ENCODE measurements at regions not wholly inside any gene's neighbourhood (a gene's known extent, or its start where the extent isn't known, plus 50 kb on each side); places are given as distances from the start of the nearest gene placed in this dataset.
A peak's percentile ranks its signal among the peaks of the same experiment; 100 is the strongest.
"Not testable (repeated sequence)": the region's sequence is repeated elsewhere in the genome, so short reads cannot be mapped to it uniquely, and the experiment has no call there.

DNA sequence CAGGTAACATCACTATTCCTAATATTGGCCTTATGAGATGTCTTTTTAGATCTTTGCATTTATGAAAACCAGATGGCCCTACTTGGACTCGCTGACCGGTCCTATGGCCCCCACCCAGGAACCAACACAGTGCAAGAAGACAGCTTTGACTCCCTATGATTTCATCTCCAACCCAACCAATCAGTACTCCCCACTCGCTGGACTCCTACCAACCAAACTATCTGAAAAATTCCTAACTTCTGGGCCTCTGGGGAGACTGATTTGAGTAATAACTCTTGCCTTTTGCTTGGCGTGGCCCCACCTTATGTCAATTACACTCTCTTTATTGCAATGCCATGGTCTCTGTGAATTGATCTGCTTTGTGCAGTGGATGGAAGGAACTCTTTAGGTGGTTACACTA is 828.9 kb downstream of the CDH11 start:
- DNase-seq (no peak), ATAC-seq (no peak)
- Mint-ChIP-seq H3K4me3 (no peak overlapping the region), H3K9me3 (peaks cover 14 to 66% (median 19%) of the 10 kb centered on the region in 9 donors), H3K27me3 (no peaks in the 10 kb centered on the region), H3K27ac (no peak overlapping the region), H3K36me3 (peaks cover 0 to 6% (median 0%) of the 10 kb centered on the region in 3 donors), H3K4me1 (peaks cover 0 to 2% (median 0%) of the 10 kb centered on the region in 4 donors)
- POLR2A ChIA-PET = no interaction called here

DNA sequence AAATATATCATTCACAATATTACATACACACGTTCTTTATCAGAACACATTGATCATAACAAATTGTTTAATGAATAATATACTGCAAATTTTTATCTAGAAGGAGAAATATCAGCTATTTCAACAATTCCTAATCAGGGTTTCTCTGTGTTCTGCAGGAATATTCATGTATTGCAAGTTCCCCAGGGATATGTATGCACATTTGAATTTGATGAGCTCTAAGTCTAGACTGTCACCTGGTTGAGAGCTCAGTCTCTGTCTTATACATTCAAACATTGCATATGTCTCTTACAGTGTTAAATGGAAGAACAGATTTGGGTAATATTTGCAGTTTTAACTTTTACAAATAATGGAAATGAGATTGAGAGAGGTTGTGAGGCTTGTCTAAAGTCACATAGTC is 829.7 kb downstream of the CDH11 start:
- POLR2A ChIA-PET = no interaction called here
- H3K4me3 Mint-ChIP-seq = no peak overlapping the region
- H3K27me3 Mint-ChIP-seq = no peaks in the 10 kb centered on the region
- ATAC-seq (no peak), DNase-seq (no peak)
- no peak overlapping the region for H3K27ac Mint-ChIP-seq
- H3K9me3 Mint-ChIP-seq = peaks cover 12 to 60% (median 20%) of the 10 kb centered on the region in 9 donors
- peaks cover 0 to 6% (median 0%) of the 10 kb centered on the region in 3 donors for H3K36me3 Mint-ChIP-seq
- peaks cover 0 to 2% (median 0%) of the 10 kb centered on the region in 4 donors for H3K4me1 Mint-ChIP-seq

DNA sequence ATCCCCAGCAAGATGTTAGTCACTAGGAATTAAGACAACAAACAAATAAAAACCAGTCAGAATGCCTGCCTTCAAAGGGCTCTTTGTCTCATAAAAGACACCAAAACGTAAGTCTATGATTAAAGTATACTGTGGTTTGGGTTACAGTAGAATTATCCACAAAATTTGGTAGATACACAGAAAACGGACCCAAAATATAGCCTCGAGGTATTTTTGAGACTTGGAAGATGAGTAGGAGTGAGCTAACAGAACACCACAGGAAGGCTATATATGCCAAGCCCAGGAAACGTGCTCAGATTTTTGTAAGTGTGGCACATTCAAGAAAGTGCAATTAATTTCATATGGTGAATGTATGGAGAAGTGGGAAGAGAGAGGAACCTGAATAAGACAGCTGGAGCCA is 831.4 kb downstream of the CDH11 start:
- peaks cover 0 to 6% (median 0%) of the 10 kb centered on the region in 3 donors for H3K36me3 Mint-ChIP-seq
- ATAC-seq = no peak
- POLR2A ChIA-PET = no interaction called here

DNA sequence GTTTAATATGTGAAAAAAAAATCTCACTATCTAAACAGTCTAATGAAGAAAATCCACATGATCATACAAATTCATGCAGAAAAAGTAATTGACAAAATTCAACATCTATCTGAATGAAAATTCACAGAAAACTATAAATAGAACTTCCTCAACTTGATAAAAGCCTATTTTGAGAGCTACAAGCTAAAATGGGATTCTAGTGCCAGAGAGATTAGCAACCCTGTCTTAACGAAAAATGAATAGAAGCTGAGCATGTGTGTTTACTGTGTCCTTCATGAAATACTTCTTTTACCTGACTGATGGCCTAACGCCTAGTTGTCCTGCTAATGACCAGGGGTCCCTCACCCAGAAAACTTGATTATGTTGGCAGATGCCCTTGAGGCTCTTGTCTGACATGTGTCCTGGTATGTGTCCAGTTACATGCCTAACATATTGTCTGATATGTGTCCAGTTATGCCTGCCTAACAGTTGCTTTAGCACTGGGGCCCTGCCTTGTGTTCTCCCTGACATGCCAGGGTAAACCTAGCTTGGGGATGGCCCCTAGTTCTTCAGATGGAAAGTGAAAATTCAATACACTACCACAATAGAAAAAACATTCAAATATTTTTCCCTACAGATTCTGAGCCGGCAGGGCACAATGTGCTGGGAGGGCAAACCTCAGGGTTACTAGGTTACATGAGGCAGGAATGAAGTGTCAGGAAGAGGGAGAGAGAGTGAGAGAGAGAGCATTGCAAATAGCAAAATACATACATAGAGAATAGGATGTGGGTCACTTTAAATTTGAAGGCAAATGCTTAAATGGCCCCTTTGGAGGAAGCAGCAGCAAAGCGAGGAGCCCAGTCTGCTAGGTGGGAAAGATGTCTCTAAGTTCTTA is 834.0 kb downstream of the CDH11 start:
- Mint-ChIP-seq H3K4me3 (no peak overlapping the region), H3K27ac (peak overlapping the region in 1 of 10 donors; percentile 3), H3K4me1 (peaks cover 0 to 2% (median 0%) of the 10 kb centered on the region in 4 donors), H3K9me3 (peaks cover 7 to 32% (median 13%) of the 10 kb centered on the region in 9 donors), H3K36me3 (no peaks in the 10 kb centered on the region), H3K27me3 (no peaks in the 10 kb centered on the region)
- no peak for DNase-seq
- POLR2A ChIA-PET = no interaction called here
- no peak for ATAC-seq

More for the DNA sequence above, 831.4 kb downstream of the CDH11 start:
- Mint-ChIP-seq H3K27me3 (no peaks in the 10 kb centered on the region), H3K4me3 (no peak overlapping the region), H3K27ac (no peak overlapping the region), H3K9me3 (peaks cover 9 to 48% (median 20%) of the 10 kb centered on the region in 9 donors), H3K4me1 (peaks cover 0 to 2% (median 0%) of the 10 kb centered on the region in 4 donors)
- no peak for DNase-seq

DNA sequence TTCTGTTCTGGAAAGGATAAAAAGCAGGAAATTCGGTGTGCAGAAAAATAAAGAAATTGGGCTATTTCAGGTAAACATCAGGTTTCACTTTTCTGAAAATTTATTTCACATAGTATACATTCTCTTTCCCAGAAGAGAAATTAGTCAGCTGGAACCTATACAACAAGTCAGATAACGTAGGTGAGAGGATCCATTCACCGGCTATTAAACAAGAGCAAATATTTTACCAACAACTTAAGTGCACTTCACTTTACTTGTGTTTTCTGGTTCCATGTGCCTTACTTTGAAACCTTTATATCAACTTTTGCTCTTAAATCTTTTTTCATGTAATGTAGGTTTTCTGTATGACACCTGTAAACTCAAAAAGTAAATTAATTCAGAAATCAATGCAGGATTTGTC is 839.7 kb downstream of the CDH11 start:
- no peak for DNase-seq
- POLR2A ChIA-PET = no interaction called here
- H3K27ac Mint-ChIP-seq = no peak overlapping the region
- no peaks in the 10 kb centered on the region for H3K27me3 Mint-ChIP-seq
- H3K4me1 Mint-ChIP-seq = no peaks in the 10 kb centered on the region
- H3K9me3 Mint-ChIP-seq = peaks cover 3 to 41% (median 16%) of the 10 kb centered on the region in 9 donors
- no peak overlapping the region for H3K4me3 Mint-ChIP-seq
- ATAC-seq = no peak
- H3K36me3 Mint-ChIP-seq = peaks cover 0 to 4% (median 0%) of the 10 kb centered on the region in 3 donors

DNA sequence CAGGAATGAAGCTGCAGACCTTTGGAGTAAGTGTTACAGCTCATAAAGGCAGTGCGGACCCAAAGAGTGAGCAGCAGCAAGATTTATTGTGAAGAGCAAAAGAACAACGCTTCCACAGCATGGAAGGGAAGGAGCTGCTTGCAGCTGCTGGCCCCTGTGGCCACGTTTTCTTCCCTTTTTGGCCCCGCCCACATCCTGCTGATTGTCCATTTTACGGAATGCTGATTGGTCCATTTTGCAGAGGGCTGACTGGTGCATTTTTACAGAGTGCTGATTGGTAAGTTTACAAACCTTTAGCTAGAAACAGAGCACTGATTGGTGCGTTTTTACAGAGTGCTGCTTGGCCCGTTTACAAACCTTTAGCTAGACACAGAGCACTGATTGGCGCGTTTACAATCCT is 841.5 kb downstream of the CDH11 start:
- ATAC-seq (no peak), DNase-seq (no peak)
- peaks cover 6 to 41% (median 20%) of the 10 kb centered on the region in 9 donors for H3K9me3 Mint-ChIP-seq
- POLR2A ChIA-PET = no interaction called here
- H3K4me1 Mint-ChIP-seq = no peaks in the 10 kb centered on the region
- H3K27ac Mint-ChIP-seq = no peak overlapping the region
- H3K27me3 Mint-ChIP-seq = no peaks in the 10 kb centered on the region
- no peak overlapping the region for H3K4me3 Mint-ChIP-seq
- peaks cover 0 to 4% (median 0%) of the 10 kb centered on the region in 3 donors for H3K36me3 Mint-ChIP-seq

DNA sequence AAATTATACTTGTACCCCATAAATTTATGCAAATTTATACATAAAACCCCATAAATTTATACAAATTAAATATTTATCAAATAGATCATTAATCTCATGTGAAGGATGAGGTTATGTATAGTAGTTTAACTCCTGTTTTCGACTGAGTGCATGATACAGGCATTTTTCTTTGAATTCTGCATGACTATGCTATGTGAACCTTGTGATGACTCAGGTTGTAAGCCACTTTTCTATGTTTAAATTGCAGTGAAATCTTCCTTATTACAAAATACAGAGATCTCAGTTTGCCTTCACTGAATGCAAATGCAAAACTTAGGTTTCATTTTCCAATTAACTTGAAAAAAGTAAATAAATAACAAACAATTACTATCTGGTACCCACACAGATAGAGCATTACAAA is 843.7 kb downstream of the CDH11 start:
- peaks cover 6 to 41% (median 16%) of the 10 kb centered on the region in 9 donors for H3K9me3 Mint-ChIP-seq
- peaks cover 0 to 4% (median 0%) of the 10 kb centered on the region in 3 donors for H3K36me3 Mint-ChIP-seq
- no peak for DNase-seq
- H3K27me3 Mint-ChIP-seq = no peaks in the 10 kb centered on the region
- POLR2A ChIA-PET = no interaction called here
- H3K4me3 Mint-ChIP-seq = no peak overlapping the region
- H3K4me1 Mint-ChIP-seq = no peaks in the 10 kb centered on the region
- H3K27ac Mint-ChIP-seq = no peak overlapping the region
- no peak for ATAC-seq

DNA sequence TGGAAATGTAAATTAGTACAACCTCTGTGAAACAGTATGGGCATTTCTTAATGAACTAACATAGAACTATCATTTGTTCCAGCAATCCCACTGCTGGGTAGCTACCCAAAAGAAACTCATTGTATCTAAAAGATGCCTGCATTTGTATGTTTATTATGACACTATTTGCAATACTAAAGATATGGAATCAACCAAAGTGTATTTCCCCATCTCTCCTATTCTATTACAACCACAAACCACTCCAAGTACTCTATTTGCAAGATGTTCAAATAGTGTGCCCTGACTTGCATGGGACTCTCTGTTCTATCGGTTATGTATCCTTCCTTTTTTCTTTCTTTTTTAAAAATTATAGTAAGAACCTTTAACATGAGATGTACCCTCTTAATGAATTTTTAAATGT is 845.2 kb downstream of the CDH11 start:
- ATAC-seq = no peak
- POLR2A ChIA-PET = no interaction called here
- Mint-ChIP-seq H3K4me3 (no peak overlapping the region), H3K27me3 (no peaks in the 10 kb centered on the region), H3K27ac (no peak overlapping the region), H3K4me1 (no peaks in the 10 kb centered on the region), H3K9me3 (peaks cover 6 to 42% (median 21%) of the 10 kb centered on the region in 9 donors), H3K36me3 (peaks cover 0 to 4% (median 0%) of the 10 kb centered on the region in 3 donors)
- DNase-seq = no peak

DNA sequence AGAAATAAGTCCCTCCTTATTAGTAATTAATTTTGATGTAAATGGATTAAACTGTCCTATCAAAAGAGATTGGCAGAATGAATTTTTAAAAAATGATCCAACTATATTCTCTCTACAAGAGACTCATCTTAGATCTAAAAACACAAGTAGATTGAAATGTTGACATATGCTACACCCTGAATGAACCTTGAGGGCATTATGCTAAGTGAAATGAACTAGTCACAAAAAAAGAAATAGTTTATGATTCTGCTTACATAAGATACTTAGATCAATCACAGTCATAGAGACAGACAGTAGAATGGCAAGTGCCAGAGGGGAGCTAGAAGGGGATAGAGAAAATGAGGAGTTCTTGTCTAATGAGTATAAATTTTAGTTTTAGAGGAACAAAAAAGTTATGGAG is 849.8 kb downstream of the CDH11 start:
- Mint-ChIP-seq H3K4me3 (no peak overlapping the region), H3K4me1 (no peaks in the 10 kb centered on the region), H3K27ac (no peak overlapping the region), H3K9me3 (peaks cover 11 to 40% (median 23%) of the 10 kb centered on the region in 9 donors), H3K36me3 (no peaks in the 10 kb centered on the region), H3K27me3 (no peaks in the 10 kb centered on the region)
- no peak for ATAC-seq
- DNase-seq = no peak
- POLR2A ChIA-PET = no interaction called here

DNA sequence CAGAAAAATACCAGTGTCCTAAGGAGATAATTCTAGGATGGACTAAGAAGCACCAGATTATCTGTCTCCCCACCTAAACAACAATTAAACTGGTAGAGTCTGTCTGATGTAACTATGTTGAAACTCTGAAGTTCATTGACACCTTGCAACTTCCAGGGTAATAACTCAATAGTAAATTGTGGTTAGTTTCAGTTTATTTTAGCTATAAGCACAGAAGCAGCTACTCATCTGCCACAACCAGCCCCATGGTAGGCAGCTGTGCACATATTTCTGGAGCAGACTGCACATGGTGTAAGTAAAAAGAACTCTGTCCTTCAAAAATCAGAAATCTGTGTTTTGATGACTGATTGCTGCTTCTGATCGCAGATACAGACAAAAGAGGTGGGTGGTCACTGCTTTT is 852.1 kb downstream of the CDH11 start:
- no peaks in the 10 kb centered on the region for H3K4me1 Mint-ChIP-seq
- no peak overlapping the region for H3K4me3 Mint-ChIP-seq
- no peak for DNase-seq
- no peak overlapping the region for H3K27ac Mint-ChIP-seq
- H3K27me3 Mint-ChIP-seq = no peaks in the 10 kb centered on the region
- ATAC-seq = no peak
- POLR2A ChIA-PET = no interaction called here
- H3K9me3 Mint-ChIP-seq = peaks cover 8 to 37% (median 20%) of the 10 kb centered on the region in 9 donors
- no peaks in the 10 kb centered on the region for H3K36me3 Mint-ChIP-seq

DNA sequence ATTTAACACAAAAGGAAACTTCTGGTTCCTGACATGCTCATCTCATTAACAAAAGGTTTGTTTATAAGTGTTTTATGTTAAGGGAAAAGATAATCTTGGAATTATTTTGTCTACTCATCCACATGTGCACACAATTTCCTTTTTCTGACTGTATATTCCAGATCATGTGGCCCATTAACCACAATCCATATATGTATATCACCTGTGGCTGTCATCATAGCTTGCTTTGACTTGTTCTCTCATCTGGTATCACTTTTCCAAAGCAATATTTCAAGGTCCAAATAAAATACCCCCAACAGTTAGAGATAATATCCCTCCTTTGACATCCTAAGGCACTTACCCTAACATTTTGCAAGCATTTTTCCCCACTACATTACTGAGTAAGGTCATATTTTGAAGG is 856.1 kb downstream of the CDH11 start:
- no peaks in the 10 kb centered on the region for H3K4me1 Mint-ChIP-seq
- ATAC-seq (no peak), DNase-seq (no peak)
- no peak overlapping the region for H3K4me3 Mint-ChIP-seq
- no peaks in the 10 kb centered on the region for H3K27me3 Mint-ChIP-seq
- H3K27ac Mint-ChIP-seq = no peak overlapping the region
- H3K36me3 Mint-ChIP-seq = peaks cover 0 to 4% (median 0%) of the 10 kb centered on the region in 3 donors
- POLR2A ChIA-PET = no interaction called here
- peaks cover 3 to 49% (median 20%) of the 10 kb centered on the region in 9 donors for H3K9me3 Mint-ChIP-seq

DNA sequence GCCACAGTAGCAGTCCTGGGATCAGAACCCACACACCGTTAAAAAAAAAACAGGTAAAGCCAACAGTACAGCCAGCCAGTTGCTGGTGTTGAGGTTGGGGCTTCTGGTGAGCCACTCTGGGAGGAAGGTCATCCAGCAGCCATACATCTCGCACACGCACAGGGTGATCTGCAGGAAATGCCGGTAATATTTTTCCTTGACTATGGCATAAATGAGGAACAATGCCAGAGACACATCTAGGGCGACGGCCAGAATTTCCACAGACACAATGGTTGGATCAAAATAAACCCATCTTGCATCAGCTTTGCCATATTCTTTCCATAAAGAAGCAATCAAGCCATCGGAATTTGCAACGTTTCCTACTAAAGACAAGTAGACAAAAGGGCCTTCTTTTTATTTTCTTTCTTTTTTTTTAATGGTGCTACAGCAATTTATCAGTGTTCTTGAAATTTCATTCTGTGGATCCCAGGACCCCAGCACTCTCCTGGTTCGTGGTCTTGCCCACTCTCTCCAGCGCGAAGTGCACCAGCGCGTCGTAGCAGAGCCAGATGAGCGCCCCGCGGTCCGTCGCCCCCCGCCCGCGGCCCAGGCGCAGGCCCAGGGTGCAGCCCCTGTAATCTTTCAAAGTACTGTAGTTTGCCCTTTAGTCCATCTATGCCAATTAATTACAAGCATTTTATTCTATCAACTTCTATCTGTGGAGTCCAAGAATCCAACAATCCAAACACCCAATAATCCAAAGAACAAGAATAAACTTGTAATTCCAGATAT is 861.0 kb downstream of the CDH11 start:
- ATAC-seq, POLR2A ChIA-PET, H3K4me3 Mint-ChIP-seq, H3K36me3 Mint-ChIP-seq, H3K4me1 Mint-ChIP-seq, H3K27ac Mint-ChIP-seq, DNase-seq, H3K27me3 Mint-ChIP-seq: not testable (repeated sequence)
- H3K9me3 Mint-ChIP-seq = peaks cover 0 to 61% (median 21%) of the 10 kb centered on the region in 9 donors
